Ishikawa (cell line): ENCODE measurements at regions not wholly inside any gene's neighbourhood (a gene's known extent, or its start where the extent isn't known, plus 50 kb on each side); places are given as distances from the start of the nearest gene placed in this dataset.

Source experiments
- CEBPB ChIP-seq: IDR thresholded peaks from 2 replicates; pipeline ENCODE4 v1.6.1; 2012
- CREB1 ChIP-seq: IDR thresholded peaks from 2 replicates; pipeline ENCODE4 v1.6.1; 2012; ENCODE audit warnings: low read depth
- EP300 ChIP-seq: IDR thresholded peaks from 2 replicates; pipeline ENCODE4 v1.6.1; 2012; ENCODE audit warnings: borderline replicate concordance
- FOXM1 ChIP-seq: IDR thresholded peaks from 2 replicates; pipeline ENCODE4 v1.6.1; 2012; ENCODE audit warnings: low read depth, borderline replicate concordance
- MAX ChIP-seq: IDR thresholded peaks from 2 replicates; pipeline ENCODE4 v1.6.1; 2012
- RAD21 ChIP-seq: IDR thresholded peaks from 2 replicates; pipeline ENCODE4 v1.6.1; 2012; ENCODE audit warnings: low read depth
- REST ChIP-seq: IDR thresholded peaks from 2 replicates; pipeline ENCODE4 v1.6.1; 2012; ENCODE audit warnings: low read depth, mild to moderate bottlenecking
- TAF1 ChIP-seq: IDR thresholded peaks from 2 replicates; pipeline ENCODE4 v1.6.1; 2012; ENCODE audit warnings: low read depth, mild to moderate bottlenecking
- TCF12 ChIP-seq: IDR thresholded peaks from 2 replicates; pipeline ENCODE4 v1.6.1; 2012; ENCODE audit warnings: low read depth
- TEAD4 ChIP-seq: IDR thresholded peaks from 2 replicates; pipeline ENCODE4 v1.6.1; 2012
- YY1 ChIP-seq: IDR thresholded peaks from 2 replicates; pipeline ENCODE4 v1.6.1; 2012; ENCODE audit warnings: low read depth

- TF ChIP-seq TCF12 (no peak), EP300 (no peak), REST (no peak), FOXM1 (no peak), RAD21 (no peak), MAX (no peak), YY1 (no peak), CREB1 (no peak), TEAD4 (no peak), TAF1 (no peak), CEBPB (no peak)
Observed at GRCh38 chr10:52533986-52534385, 219.9 kb downstream of the DKK1 start.
